ENCODE measurements at regions not wholly inside any gene's neighbourhood (a gene's known extent, or its start where the extent isn't known, plus 50 kb on each side); places are given as distances from the start of the nearest gene placed in this dataset.
"Not testable (repeated sequence)": the region's sequence is repeated elsewhere in the genome, so short reads cannot be mapped to it uniquely, and the experiment has no call there.

DNA sequence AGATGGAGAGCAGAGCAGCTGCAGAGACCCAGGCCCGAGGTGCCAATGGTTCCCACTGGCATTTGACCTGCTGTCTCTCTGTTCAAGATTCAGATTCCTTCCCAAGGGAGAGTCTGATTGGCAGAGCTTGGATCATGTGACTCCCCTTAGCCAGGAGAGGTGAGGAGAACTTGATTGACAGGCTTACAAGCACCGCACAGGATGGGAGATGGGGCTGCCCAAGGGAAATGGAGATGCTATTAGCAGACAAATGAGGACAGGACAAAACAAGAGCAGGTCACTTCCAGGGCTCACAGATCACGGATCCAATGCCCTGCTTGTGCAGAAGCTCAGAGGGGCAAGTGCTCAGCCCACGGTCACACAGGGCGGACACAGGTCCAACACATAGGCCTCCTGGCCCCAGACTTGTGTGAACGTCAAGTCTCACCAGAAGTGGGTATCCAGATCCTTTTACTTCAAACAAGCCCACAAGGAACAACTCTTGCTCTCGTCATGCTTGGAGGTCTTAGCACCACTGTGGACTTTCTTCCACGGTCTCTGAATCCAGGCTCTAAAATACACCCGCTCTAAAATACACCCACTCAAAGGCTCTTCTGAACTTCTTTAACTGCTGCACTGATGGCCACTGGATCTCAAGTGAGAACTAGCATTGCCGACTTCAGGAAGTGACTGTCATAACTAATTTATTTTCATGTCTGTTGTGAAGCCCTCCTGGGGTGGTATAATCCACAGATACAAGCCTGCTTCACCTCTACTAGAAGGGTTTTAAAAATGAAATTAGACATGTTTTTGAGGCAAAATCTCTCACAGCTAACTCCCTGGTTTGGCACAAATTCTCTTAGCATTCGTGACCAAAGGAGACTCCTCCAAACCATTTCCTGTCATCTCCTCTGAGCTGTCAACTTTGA, 274.9 kb downstream of the RRAGC start:
- no peak overlapping the region for H3K4me3 ChIP-seq
- ATAC-seq (no peak), DNase-seq (no peak)
- H3K9me3 ChIP-seq = no peaks in the 10 kb centered on the region
- no peaks in the 10 kb centered on the region for H3K4me1 ChIP-seq (ENCODE audit: low read depth)
- intact Hi-C loops (cut with DNase I, micrococcal nuclease) = no loop called here
- H3K36me3 ChIP-seq (ENCODE audit: low read depth) = no peaks in the 10 kb centered on the region
- TF ChIP-seq, protein P1, sequence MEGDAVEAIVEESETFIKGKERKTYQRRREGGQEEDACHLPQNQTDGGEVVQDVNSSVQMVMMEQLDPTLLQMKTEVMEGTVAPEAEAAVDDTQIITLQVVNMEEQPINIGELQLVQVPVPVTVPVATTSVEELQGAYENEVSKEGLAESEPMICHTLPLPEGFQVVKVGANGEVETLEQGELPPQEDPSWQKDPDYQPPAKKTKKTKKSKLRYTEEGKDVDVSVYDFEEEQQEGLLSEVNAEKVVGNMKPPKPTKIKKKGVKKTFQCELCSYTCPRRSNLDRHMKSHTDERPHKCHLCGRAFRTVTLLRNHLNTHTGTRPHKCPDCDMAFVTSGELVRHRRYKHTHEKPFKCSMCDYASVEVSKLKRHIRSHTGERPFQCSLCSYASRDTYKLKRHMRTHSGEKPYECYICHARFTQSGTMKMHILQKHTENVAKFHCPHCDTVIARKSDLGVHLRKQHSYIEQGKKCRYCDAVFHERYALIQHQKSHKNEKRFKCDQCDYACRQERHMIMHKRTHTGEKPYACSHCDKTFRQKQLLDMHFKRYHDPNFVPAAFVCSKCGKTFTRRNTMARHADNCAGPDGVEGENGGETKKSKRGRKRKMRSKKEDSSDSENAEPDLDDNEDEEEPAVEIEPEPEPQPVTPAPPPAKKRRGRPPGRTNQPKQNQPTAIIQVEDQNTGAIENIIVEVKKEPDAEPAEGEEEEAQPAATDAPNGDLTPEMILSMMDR (IDR thresholded peaks at IDR 0.05) = no peak

DNA sequence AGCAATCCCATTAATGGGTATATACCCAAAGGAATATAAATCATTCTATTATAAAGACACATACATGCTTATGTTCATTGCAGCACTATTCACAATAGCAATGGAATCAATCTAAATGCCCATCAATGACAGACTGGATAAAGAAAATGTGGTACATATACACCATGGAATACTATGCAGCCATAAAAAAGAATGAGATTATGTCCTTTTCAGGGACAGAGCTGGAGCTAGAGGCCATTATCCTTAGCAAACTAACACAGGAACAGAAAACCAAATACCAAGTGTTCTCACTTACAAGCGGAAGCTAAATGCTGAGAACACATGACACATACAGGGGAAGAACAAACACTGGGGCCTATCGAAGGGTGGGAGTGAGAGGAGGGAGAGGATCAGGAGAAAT, 276.3 kb downstream of the RRAGC start:
- DNase-seq; H3K36me3 ChIP-seq (ENCODE audit: low read depth); ATAC-seq; H3K4me1 ChIP-seq (ENCODE audit: low read depth); H3K4me3 ChIP-seq; H3K9me3 ChIP-seq; intact Hi-C loops (cut with DNase I, micrococcal nuclease): not testable (repeated sequence)

DNA sequence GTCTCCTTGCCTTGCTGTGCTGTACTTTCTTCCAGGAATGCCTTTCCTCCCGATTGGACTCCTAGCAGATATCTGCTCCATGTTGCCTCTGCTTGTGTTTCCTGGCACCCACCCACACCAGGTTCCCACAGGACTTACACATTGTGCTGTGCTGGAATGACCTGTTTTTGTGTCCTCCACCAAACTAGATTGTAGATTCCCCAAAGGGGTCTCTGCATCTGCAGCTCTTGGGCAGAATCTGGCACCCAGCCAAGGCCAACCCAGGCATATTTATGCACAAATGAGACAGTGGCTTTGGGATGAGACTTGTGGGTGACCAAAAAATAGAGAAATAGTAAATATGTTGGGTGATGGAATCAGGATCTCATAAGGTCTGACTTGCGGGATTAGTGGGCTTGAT, 278.2 kb downstream of the RRAGC start:
- Histone ChIP-seq H3K9me3 (no peaks in the 10 kb centered on the region), H3K4me3 (no peak overlapping the region), H3K4me1 (ENCODE audit: low read depth) (no peaks in the 10 kb centered on the region), H3K36me3 (ENCODE audit: low read depth) (no peaks in the 10 kb centered on the region)
- TF ChIP-seq, protein P1 (IDR thresholded peaks at IDR 0.05) = no peak
- ATAC-seq (no peak), DNase-seq (no peak)
- intact Hi-C loops (cut with DNase I, micrococcal nuclease) = no loop called here

DNA sequence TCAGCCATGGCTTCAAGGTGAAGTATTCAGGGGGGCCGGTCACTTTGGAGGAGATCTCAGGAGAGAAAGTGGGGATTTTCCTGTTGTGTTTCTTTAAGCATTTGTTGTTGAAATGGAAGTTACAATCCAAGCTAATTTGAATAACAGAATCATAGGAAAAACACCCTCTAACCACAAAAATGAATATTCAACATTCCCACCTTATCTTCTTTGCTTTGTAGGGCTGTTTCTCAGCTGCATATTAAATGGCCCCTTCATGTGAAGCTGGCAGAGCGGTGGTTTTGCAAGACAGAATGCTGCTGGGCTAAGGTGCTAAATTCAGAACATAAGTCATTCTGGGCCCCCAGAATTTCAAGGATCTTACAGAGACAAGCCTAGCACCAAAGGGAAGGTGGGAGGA, 279.0 kb downstream of the RRAGC start:
- TF ChIP-seq, protein P1 (IDR thresholded peaks at IDR 0.05) = no peak
- no peaks in the 10 kb centered on the region for H3K36me3 ChIP-seq (ENCODE audit: low read depth)
- no peaks in the 10 kb centered on the region for H3K9me3 ChIP-seq
- no peak overlapping the region for H3K4me3 ChIP-seq
- intact Hi-C loops (cut with DNase I, micrococcal nuclease) = no loop called here
- no peak for DNase-seq
- H3K4me1 ChIP-seq (ENCODE audit: low read depth) = no peaks in the 10 kb centered on the region
- no peak for ATAC-seq

DNA sequence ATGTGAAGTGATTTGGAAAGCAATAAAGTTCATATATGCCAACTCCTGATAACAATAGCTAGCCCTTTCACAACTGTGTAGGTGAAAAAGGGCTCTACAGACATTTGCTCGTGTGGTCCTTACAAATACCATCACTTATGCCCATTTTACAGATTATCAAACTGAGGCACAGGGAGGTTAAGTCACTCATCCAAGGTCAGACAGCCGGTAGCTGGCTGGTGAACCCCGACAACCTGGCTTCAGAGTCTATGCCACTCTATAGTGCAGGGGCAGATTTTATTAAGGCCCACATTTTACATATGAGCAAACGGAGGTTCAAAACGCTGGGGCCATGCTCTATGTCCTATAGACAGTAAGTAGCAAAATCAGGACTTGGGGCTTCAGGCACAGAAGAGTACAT, 280.5 kb downstream of the RRAGC start:
- no peaks in the 10 kb centered on the region for H3K36me3 ChIP-seq (ENCODE audit: low read depth)
- no peak overlapping the region for H3K4me3 ChIP-seq
- TF ChIP-seq, protein P1 (IDR thresholded peaks at IDR 0.05) = no peak
- no peaks in the 10 kb centered on the region for H3K9me3 ChIP-seq
- DNase-seq (no peak), ATAC-seq (no peak)
- H3K4me1 ChIP-seq (ENCODE audit: low read depth) = no peaks in the 10 kb centered on the region
- intact Hi-C loops (cut with DNase I, micrococcal nuclease) = no loop called here

DNA sequence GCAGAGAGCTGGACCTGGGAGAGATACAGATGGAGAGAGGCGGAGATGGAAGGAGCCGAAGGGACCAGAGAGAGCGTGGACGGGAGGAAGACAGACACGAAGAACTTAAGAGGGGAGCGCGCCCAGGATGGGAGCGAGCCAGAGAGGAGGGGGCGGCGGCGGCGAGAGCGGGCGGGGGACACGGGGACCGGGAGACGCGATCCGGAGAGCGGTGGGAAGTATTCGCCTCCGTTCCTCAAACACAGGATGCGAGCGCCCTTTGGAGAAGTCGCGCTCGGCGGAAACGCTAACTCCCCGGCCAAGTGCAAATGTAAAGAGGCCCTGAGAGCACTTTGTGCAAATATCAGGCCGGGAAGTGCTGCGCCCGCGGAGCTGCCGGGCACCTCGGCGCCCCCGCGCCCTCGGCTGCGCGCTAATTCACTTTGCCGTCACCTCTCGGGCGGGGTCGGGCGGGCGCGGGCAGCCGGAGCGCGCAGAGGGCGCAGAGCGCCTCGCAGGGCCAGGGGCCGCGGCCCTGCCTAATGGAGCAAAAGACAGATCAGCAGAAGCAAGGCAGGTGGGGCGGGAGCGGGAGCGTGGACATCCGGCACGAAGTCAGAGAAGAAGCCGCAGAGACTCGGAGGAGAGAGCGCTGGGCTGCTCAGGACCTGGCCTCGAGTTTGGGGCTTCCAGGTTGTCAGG, 281.2 kb downstream of the RRAGC start:
- Histone ChIP-seq H3K4me1 (ENCODE audit: low read depth) (no peaks in the 10 kb centered on the region), H3K4me3 (no peak overlapping the region), H3K9me3 (no peaks in the 10 kb centered on the region), H3K36me3 (ENCODE audit: low read depth) (no peaks in the 10 kb centered on the region)
- ATAC-seq (no peak), DNase-seq (no peak)
- intact Hi-C loops (cut with DNase I, micrococcal nuclease) = no loop called here
- TF ChIP-seq, protein P1 (IDR thresholded peaks at IDR 0.05) = no peak

All from mucosa of descending colon (tissue), 3 donors.